ENCODE measurements at regions not wholly inside any gene's neighbourhood (a gene's known extent, or its start where the extent isn't known, plus 50 kb on each side); places are given as distances from the start of the nearest gene placed in this dataset.

DNA sequence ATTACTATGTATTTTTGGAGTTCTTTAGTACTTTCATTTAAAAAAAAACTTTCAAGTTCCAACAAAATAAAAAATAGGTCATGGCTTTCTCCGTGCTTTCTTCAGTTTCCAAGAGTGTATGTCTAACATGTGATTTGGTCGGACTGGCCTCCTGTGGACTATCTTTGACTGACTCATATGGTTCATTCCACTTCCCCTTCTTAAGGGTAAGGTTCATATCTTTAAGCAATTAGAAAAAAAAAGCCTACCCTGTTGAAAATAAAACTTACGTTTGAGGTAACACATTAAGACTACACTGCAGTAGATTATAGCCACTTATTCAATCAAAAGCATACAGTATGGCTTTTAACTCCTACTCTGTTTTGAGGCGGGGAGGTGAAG lies 112.8 kb upstream of the AHR start:
- ATAC-seq: no peak
- no TSS peak for BruUV-seq (replicated peaks)
- CTCF ChIA-PET (ENCODE audit: low intra/inter-chr PET ratio, low total read pairs): no interaction called here

More for the DNA sequence above, 112.8 kb upstream of the AHR start:
- no peak overlapping the region for H3K4me2 ChIP-seq (ENCODE audit: low read depth, low read length)
- H4K20me1 ChIP-seq (ENCODE audit: insufficient read depth, low read length): no peaks in the 10 kb centered on the region
- no peak overlapping the region for H3K9ac ChIP-seq (ENCODE audit: insufficient read depth, low read depth, low read length)
- no peaks in the 10 kb centered on the region for H3K36me3 ChIP-seq (replicated peaks in 1 of 2; ENCODE audit: control insufficient read depth in 1 of 2, insufficient read depth in 2 of 2, low read length in 2 of 2)
- no peak overlapping the region for H3K4me3 ChIP-seq (replicated peaks in 1 of 3; ENCODE audit: insufficient read depth in 1 of 3, low read depth in 2 of 3, low read length in 3 of 3)
- POLR2A ChIA-PET: no interaction called here
- TF ChIP-seq ZBTB14 (CRISPR knock-in tag; IDR thresholded peaks at IDR 0.05) (no peak), ZSCAN22 (CRISPR knock-in tag; IDR thresholded peaks at IDR 0.05) (no peak), BRD4 (CRISPR knock-in tag; IDR thresholded peaks at IDR 0.05) (no peak)
- TF ChIP-seq, protein P1, sequence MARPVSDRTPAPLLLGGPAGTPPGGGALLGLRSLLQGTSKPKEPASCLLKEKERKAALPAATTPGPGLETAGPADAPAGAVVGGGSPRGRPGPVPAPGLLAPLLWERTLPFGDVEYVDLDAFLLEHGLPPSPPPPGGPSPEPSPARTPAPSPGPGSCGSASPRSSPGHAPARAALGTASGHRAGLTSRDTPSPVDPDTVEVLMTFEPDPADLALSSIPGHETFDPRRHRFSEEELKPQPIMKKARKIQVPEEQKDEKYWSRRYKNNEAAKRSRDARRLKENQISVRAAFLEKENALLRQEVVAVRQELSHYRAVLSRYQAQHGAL (CRISPR knock-in tag; IDR thresholded peaks at IDR 0.05; ENCODE audit: not compliant biosample characterization): no peak
- TF ChIP-seq, protein P2, sequence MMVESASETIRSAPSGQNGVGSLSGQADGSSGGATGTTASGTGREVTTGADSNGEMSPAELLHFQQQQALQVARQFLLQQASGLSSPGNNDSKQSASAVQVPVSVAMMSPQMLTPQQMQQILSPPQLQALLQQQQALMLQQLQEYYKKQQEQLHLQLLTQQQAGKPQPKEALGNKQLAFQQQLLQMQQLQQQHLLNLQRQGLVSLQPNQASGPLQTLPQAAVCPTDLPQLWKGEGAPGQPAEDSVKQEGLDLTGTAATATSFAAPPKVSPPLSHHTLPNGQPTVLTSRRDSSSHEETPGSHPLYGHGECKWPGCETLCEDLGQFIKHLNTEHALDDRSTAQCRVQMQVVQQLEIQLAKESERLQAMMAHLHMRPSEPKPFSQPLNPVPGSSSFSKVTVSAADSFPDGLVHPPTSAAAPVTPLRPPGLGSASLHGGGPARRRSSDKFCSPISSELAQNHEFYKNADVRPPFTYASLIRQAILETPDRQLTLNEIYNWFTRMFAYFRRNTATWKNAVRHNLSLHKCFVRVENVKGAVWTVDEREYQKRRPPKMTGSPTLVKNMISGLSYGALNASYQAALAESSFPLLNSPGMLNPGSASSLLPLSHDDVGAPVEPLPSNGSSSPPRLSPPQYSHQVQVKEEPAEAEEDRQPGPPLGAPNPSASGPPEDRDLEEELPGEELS (CRISPR knock-in tag; IDR thresholded peaks at IDR 0.05): no peak
- TF ChIP-seq, protein P3, sequence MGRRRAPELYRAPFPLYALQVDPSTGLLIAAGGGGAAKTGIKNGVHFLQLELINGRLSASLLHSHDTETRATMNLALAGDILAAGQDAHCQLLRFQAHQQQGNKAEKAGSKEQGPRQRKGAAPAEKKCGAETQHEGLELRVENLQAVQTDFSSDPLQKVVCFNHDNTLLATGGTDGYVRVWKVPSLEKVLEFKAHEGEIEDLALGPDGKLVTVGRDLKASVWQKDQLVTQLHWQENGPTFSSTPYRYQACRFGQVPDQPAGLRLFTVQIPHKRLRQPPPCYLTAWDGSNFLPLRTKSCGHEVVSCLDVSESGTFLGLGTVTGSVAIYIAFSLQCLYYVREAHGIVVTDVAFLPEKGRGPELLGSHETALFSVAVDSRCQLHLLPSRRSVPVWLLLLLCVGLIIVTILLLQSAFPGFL (CRISPR knock-in tag; IDR thresholded peaks at IDR 0.05): no peak
- no peaks in the 10 kb centered on the region for H3K79me2 ChIP-seq (ENCODE audit: insufficient read depth, low read length)
- FAIRE-seq: no peak
- peaks cover 43% of the 10 kb centered on the region for H3K4me1 ChIP-seq (ENCODE audit: insufficient read depth, low read length)
- no peaks in the 10 kb centered on the region for H3K27me3 ChIP-seq (ENCODE audit: control insufficient read depth in 1 of 2, insufficient read depth in 2 of 2, low read length in 2 of 2)
- H3K9me3 ChIP-seq (ENCODE audit: low read length): no peaks in the 10 kb centered on the region
- intact Hi-C loops (cut with micrococcal nuclease; ENCODE audit: unreplicated experiment) (loop anchor here (1.0 to 2.0 kb wide), 4 partner anchors 21 to 113 kb away; partner anchors contain the start of gene AHR), in situ Hi-C loops (cut with HindIII; ENCODE audit: extremely low pct_ligation_motif_present, low pct_unique_long_range_greater_than_20kb) (no loop called here)
- H2AFZ ChIP-seq (ENCODE audit: low read length): no peak overlapping the region
- 94% methylated on average over 4 of the region's 4 CpGs for WGBS (ENCODE audit: low lambda C conversion rate)
- DNase-seq (ENCODE audit: low spot score): no peak
- peak overlapping the region; percentile 83 for H3K27ac ChIP-seq (ENCODE audit: extremely low read length, insufficient read depth, low read length)

All from HepG2 (cell line).